Mammary epithelial cell (primary cell): ENCODE measurements at regions not wholly inside any gene's neighbourhood (a gene's known extent, or its start where the extent isn't known, plus 50 kb on each side); places are given as distances from the start of the nearest gene placed in this dataset.

ENCODE experiments used
- EZH2 ChIP-seq: IDR thresholded peaks from 2 replicates; pipeline ENCODE4 v1.6.1; 2012; ENCODE audit warnings: low read length, inconsistent platforms, borderline replicate concordance
- TF ChIP-seq, protein P1 (sequence below), 2 donors: IDR thresholded peaks in 1 of 2; conservative IDR thresholded peaks in 1 of 2; 2 replicates each; pipeline ENCODE4 v1.5.1; 2011 to 2012; ENCODE audit warnings: inconsistent platforms in 2 of 2, low read length in 2 of 2, mild to moderate bottlenecking in 2 of 2, control low read depth in 1 of 2, low read depth in 1 of 2; ENCODE audit not compliant: insufficient read depth in 1 of 2; ENCODE audit errors: extremely low read depth in 1 of 2

DNA sequence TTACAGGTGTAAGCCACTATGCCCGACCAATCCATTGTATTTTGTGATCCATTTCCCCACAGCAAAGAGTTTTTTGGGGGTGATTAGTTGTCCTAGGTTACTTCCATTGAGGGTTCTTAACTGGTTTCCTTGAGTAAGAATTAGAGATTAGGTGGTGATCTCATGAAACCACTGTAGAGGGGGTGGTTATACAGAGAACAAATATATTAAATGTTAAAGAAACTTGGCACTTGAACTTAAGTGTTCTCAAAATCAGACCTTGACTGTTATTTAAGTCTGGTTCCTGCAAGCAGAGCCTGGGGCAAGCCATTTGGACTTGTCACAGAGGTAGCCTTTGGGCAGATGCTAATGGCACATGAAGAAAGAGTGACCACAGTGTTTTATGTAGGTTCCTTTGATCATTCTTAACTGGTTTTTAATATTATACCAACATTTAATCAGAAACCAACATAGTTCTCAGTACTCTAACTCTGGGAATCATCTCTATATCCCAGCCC, 288.5 kb downstream of the SOX4 start:
- TF ChIP-seq, protein P1, sequence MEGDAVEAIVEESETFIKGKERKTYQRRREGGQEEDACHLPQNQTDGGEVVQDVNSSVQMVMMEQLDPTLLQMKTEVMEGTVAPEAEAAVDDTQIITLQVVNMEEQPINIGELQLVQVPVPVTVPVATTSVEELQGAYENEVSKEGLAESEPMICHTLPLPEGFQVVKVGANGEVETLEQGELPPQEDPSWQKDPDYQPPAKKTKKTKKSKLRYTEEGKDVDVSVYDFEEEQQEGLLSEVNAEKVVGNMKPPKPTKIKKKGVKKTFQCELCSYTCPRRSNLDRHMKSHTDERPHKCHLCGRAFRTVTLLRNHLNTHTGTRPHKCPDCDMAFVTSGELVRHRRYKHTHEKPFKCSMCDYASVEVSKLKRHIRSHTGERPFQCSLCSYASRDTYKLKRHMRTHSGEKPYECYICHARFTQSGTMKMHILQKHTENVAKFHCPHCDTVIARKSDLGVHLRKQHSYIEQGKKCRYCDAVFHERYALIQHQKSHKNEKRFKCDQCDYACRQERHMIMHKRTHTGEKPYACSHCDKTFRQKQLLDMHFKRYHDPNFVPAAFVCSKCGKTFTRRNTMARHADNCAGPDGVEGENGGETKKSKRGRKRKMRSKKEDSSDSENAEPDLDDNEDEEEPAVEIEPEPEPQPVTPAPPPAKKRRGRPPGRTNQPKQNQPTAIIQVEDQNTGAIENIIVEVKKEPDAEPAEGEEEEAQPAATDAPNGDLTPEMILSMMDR (conservative IDR thresholded peaks at IDR 0.05 in 1 of 2, IDR thresholded peaks at IDR 0.05 in 1 of 2; ENCODE audit: extremely low read depth in 1 of 2, insufficient read depth in 1 of 2, low read depth in 1 of 2, low read length in 2 of 2): no peak
- TF ChIP-seq EZH2: no peak
